Motor neuron (in vitro differentiated cells): ENCODE measurements at regions not wholly inside any gene's neighbourhood (a gene's known extent, or its start where the extent isn't known, plus 50 kb on each side); places are given as distances from the start of the nearest gene placed in this dataset.

Experiments used
- ATAC-seq, 8 experiments: fragments of 200-7000 bp; cut with Tn5 transposase; replicated peaks in 6 of 8; 2 replicates each; pipeline ENCODE4 v1.8.0; 2021; ENCODE audit warnings: mild to moderate bottlenecking in 8 of 8, moderate library complexity in 8 of 8
- H3K27ac ChIP-seq, 2 donors: fragments of 250-450 bp; sonication (Bioruptor Pico); 2 replicates each; pipeline ENCODE4 v1.9.0; 2021; ENCODE audit warnings: antibody characterized with exemption in 2 of 2, mild to moderate bottlenecking in 2 of 2, moderate library complexity in 1 of 2
- H3K4me1 ChIP-seq, 2 donors: fragments of 250-450 bp; sonication (Bioruptor Pico); replicated peaks in 1 of 2; 2 replicates each; pipeline ENCODE4 v1.6.1; 2021; ENCODE audit warnings: antibody characterized with exemption in 2 of 2, mild to moderate bottlenecking in 2 of 2, moderate library complexity in 1 of 2
- H3K4me3 ChIP-seq, 5 donors: fragments of 250-450 bp; sonication (Bioruptor Pico); 2 replicates each; pipeline ENCODE4 v1.9.0; 2021; ENCODE audit warnings: antibody characterized with exemption in 5 of 5, mild to moderate bottlenecking in 5 of 5, moderate library complexity in 4 of 5
- WGBS, 10 experiments: fragments of 450-650 bp; shearing (Covaris generic); methylation state at CpG; one replicate each; pipeline ENCODE4 v1.0.0; 2022; 5-methylcytosine and 5-hydroxymethylcytosine counted together
- in situ Hi-C, 9 experiments: fragments of 400-800 bp; cut with MboI; loops; one replicate each; pipeline ENCODE4 v1.15.0; 2021; ENCODE audit warnings: low sequenced_read_pairs in 9 of 9, low pct_unique_long_range_greater_than_20kb in 2 of 9; ENCODE audit not compliant: unreplicated experiment in 9 of 9

- WGBS, 10 experiments = 20 to 93% (median 82%) methylated on average over 1 to 6 of the region's 6 CpGs
- no peak overlapping the region for H3K4me3 ChIP-seq
- in situ Hi-C loops = loop anchor here in 2 of 9 experiments (10.0 to 25.0 kb wide), 3 partner anchors 179 to 1143 kb away; no protein-coding TSS in a partner anchor
- ATAC-seq = peak in 1 of 8 experiments; percentile 10
- H3K4me1 ChIP-seq = no peaks in the 10 kb centered on the region
- H3K27ac ChIP-seq = no peak overlapping the region
These were observed 135.2 kb upstream of the CLINT1 start for GRCh38 chr5:157993986-157994691.

GRCh38 chr5:157993201-157993600 lies 134.3 kb upstream of the CLINT1 start:
- no peak overlapping the region for H3K27ac ChIP-seq
- ATAC-seq = no peak
- in situ Hi-C loops = loop anchor here in 2 of 9 experiments (10.0 to 25.0 kb wide), 3 partner anchors 178 to 1144 kb away; no protein-coding TSS in a partner anchor
- H3K4me3 ChIP-seq = no peak overlapping the region
- no peaks in the 10 kb centered on the region for H3K4me1 ChIP-seq
- 20 to 100% (median 91%) methylated on average over 1 to 2 of the region's 2 CpGs; no CpG with 5 or more reads in 4 of the 10 experiments for WGBS, 10 experiments

- in situ Hi-C loops = loop anchor here in 2 of 9 experiments (10.0 to 25.0 kb wide), 3 partner anchors 176 to 1147 kb away; no protein-coding TSS in a partner anchor
- Histone ChIP-seq H3K4me3 (no peak overlapping the region), H3K4me1 (no peaks in the 10 kb centered on the region), H3K27ac (no peak overlapping the region)
- ATAC-seq = no peak
- WGBS, 10 experiments = 33 to 91% (median 71%) methylated on average over 1 to 4 of the region's 4 CpGs; no CpG with 5 or more reads in 1 of the 10 experiments
These were observed 131.7 kb upstream of the CLINT1 start for GRCh38 chr5:157990583-157991181.

GRCh38 chr5:157989296-157989695 lies 130.4 kb upstream of the CLINT1 start:
- H3K4me1 ChIP-seq = no peaks in the 10 kb centered on the region
- 29 to 100% (median 88%) methylated on average over 2 to 6 of the region's 6 CpGs; no CpG with 5 or more reads in 1 of the 10 experiments for WGBS, 10 experiments
- no peak overlapping the region for H3K4me3 ChIP-seq
- H3K27ac ChIP-seq = no peak overlapping the region
- in situ Hi-C loops = loop anchor here in 1 of 9 experiments (25.0 kb wide), 2 partner anchors 177 to 1148 kb away; no protein-coding TSS in a partner anchor
- ATAC-seq = peak in 1 of 8 experiments; percentile 52

GRCh38 chr5:157987259-157987658 lies 128.3 kb upstream of the CLINT1 start:
- 70 to 100% (median 90%) methylated on average over 1 to 10 of the region's 15 CpGs; no CpG with 5 or more reads in 1 of the 10 experiments for WGBS, 10 experiments
- in situ Hi-C loops = loop anchor here in 1 of 9 experiments (25.0 kb wide), 2 partner anchors 175 to 1150 kb away; no protein-coding TSS in a partner anchor
- H3K4me3 ChIP-seq = no peak overlapping the region
- no peaks in the 10 kb centered on the region for H3K4me1 ChIP-seq
- ATAC-seq = no peak
- H3K27ac ChIP-seq = no peak overlapping the region

- in situ Hi-C loops = loop anchor here in 1 of 9 experiments (25.0 kb wide), 2 partner anchors 174 to 1151 kb away; no protein-coding TSS in a partner anchor
- ATAC-seq = no peak
- 78 to 100% (median 94%) methylated on average over 1 to 12 of the region's 29 CpGs; no CpG with 5 or more reads in 5 of the 10 experiments for WGBS, 10 experiments
These were observed 127.6 kb upstream of the CLINT1 start for GRCh38 chr5:157986431-157986990.

GRCh38 chr5:157984611-157985010 lies 125.7 kb upstream of the CLINT1 start:
- no peaks in the 10 kb centered on the region for H3K4me1 ChIP-seq
- in situ Hi-C loops = loop anchor here in 1 of 9 experiments (25.0 kb wide), 2 partner anchors 172 to 1153 kb away; no protein-coding TSS in a partner anchor
- no peak overlapping the region for H3K27ac ChIP-seq
- ATAC-seq = no peak
- 17 to 82% (median 53%) methylated on average over 1 to 5 of the region's 5 CpGs; no CpG with 5 or more reads in 2 of the 10 experiments for WGBS, 10 experiments
- no peak overlapping the region for H3K4me3 ChIP-seq

More at GRCh38 chr5:157986431-157986990, 127.6 kb upstream of the CLINT1 start:
- no peak overlapping the region for H3K4me3 ChIP-seq
- no peak overlapping the region for H3K27ac ChIP-seq
- H3K4me1 ChIP-seq = no peaks in the 10 kb centered on the region

GRCh38 chr5:157983906-157984551 lies 125.1 kb upstream of the CLINT1 start:
- Histone ChIP-seq H3K4me1 (no peaks in the 10 kb centered on the region), H3K27ac (no peak overlapping the region), H3K4me3 (no peak overlapping the region)
- in situ Hi-C loops = loop anchor here in 1 of 9 experiments (25.0 kb wide), 2 partner anchors 172 to 1153 kb away; no protein-coding TSS in a partner anchor
- no peak for ATAC-seq
- WGBS, 10 experiments = 8 to 84% (median 52%) methylated on average over 1 to 3 of the region's 3 CpGs; no CpG with 5 or more reads in 2 of the 10 experiments

- in situ Hi-C loops = loop anchor here in 1 of 9 experiments (25.0 kb wide), 2 partner anchors 166 to 1159 kb away; no protein-coding TSS in a partner anchor
- ATAC-seq = peak in 1 of 8 experiments; percentile 44
These were observed 119.1 kb upstream of the CLINT1 start for GRCh38 chr5:157978061-157978460.

GRCh38 chr5:157976429-157976828 lies 117.5 kb upstream of the CLINT1 start:
- Histone ChIP-seq H3K27ac (no peak overlapping the region), H3K4me1 (peaks cover 4 to 6% of the 10 kb centered on the region in 2 donors), H3K4me3 (no peak overlapping the region)
- in situ Hi-C loops = loop anchor here in 1 of 9 experiments (25.0 kb wide), 2 partner anchors 164 to 1161 kb away; no protein-coding TSS in a partner anchor
- ATAC-seq = no peak

More at GRCh38 chr5:157978061-157978460, 119.1 kb upstream of the CLINT1 start:
- Histone ChIP-seq H3K4me3 (no peak overlapping the region), H3K4me1 (no peaks in the 10 kb centered on the region), H3K27ac (no peak overlapping the region)
- 42 to 90% (median 82%) methylated on average over 1 to 2 of the region's 2 CpGs; no CpG with 5 or more reads in 6 of the 10 experiments for WGBS, 10 experiments

- in situ Hi-C loops = no loop called here
- H3K27ac ChIP-seq = no peak overlapping the region
- peaks cover 4 to 8% of the 10 kb centered on the region in 2 donors for H3K4me1 ChIP-seq
- 19 to 100% (median 92%) methylated on average over 1 to 6 of the region's 6 CpGs; no CpG with 5 or more reads in 3 of the 10 experiments for WGBS, 10 experiments
- ATAC-seq = no peak
- no peak overlapping the region for H3K4me3 ChIP-seq
These were observed 113.6 kb upstream of the CLINT1 start for GRCh38 chr5:157972579-157972978.

GRCh38 chr5:157971571-157972216 lies 112.7 kb upstream of the CLINT1 start:
- Histone ChIP-seq H3K4me1 (peaks cover 4 to 8% of the 10 kb centered on the region in 2 donors), H3K4me3 (no peak overlapping the region), H3K27ac (no peak overlapping the region)
- ATAC-seq = peak in 7 of 8 experiments; percentile 22 to 65 (median 38)
- 10 to 73% (median 25%) methylated on average over 1 to 4 of the region's 5 CpGs; no CpG with 5 or more reads in 1 of the 10 experiments for WGBS, 10 experiments
- in situ Hi-C loops = no loop called here
